ENCODE measurements at regions not wholly inside any gene's neighbourhood (a gene's known extent, or its start where the extent isn't known, plus 50 kb on each side); places are given as distances from the start of the nearest gene placed in this dataset.
"Not testable (repeated sequence)": the region's sequence is repeated elsewhere in the genome, so short reads cannot be mapped to it uniquely, and the experiment has no call there.

- TF ChIP-seq CTCF, POLR2A (IDR thresholded peaks at IDR 0.05): not testable (repeated sequence)
Measured at GRCh38 chr16:29176822-29177202, 192.0 kb downstream of the LAT start.

All from transverse colon (tissue), 3 donors.